ENCODE measurements at regions not wholly inside any gene's neighbourhood (a gene's known extent, or its start where the extent isn't known, plus 50 kb on each side); places are given as distances from the start of the nearest gene placed in this dataset.

- no peak for TF ChIP-seq POLR2AphosphoS5 (IDR thresholded peaks at IDR 0.05)
- TF ChIP-seq POLR2A (IDR thresholded peaks at IDR 0.05), result no peak
- TF ChIP-seq CTCF (IDR thresholded peaks at IDR 0.05), result no peak
Observed at GRCh38 chr11:71340086-71340606, 87.8 kb upstream of the SHANK2 start.

Data from upper lobe of left lung (tissue), 4 donors.